ENCODE measurements at regions not wholly inside any gene's neighbourhood (a gene's known extent, or its start where the extent isn't known, plus 50 kb on each side); places are given as distances from the start of the nearest gene placed in this dataset.

DNA sequence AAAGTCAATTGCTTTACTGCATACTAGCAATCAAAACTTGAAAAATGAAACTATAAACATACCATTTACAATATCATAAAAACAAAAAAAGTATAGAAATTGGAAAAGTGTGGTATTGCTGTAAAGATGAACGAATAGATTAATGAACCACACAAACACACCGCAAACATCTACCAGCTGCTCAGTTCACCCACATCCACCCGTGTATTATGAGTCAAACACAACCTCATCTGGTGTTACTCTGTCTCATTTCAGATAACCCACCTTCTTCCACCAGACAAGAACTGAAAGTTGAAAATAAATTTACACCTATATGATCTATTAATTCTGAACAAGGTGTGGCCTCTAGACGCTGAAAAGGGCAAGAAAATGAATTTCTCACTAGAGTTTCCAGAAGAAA is 53.3 kb downstream of the BLID start:
- no peak overlapping the region for H3K4me3 ChIP-seq (ENCODE audit: low read length)
- TF ChIP-seq, protein P1, sequence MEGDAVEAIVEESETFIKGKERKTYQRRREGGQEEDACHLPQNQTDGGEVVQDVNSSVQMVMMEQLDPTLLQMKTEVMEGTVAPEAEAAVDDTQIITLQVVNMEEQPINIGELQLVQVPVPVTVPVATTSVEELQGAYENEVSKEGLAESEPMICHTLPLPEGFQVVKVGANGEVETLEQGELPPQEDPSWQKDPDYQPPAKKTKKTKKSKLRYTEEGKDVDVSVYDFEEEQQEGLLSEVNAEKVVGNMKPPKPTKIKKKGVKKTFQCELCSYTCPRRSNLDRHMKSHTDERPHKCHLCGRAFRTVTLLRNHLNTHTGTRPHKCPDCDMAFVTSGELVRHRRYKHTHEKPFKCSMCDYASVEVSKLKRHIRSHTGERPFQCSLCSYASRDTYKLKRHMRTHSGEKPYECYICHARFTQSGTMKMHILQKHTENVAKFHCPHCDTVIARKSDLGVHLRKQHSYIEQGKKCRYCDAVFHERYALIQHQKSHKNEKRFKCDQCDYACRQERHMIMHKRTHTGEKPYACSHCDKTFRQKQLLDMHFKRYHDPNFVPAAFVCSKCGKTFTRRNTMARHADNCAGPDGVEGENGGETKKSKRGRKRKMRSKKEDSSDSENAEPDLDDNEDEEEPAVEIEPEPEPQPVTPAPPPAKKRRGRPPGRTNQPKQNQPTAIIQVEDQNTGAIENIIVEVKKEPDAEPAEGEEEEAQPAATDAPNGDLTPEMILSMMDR (IDR thresholded peaks at IDR 0.05), result no peak
- no peaks in the 10 kb centered on the region for H3K9me3 ChIP-seq (ENCODE audit: control insufficient read depth in 1 of 2, insufficient read depth in 1 of 2, low read length in 2 of 2)
- intact Hi-C loops (cut with DNase I, micrococcal nuclease), result no loop called here
- ATAC-seq (ENCODE audit: poor library complexity), result no peak
- ChIA-PET POLR2A (no interaction called here), CTCF (no interaction called here)
- no peaks in the 10 kb centered on the region for H3K36me3 Mint-ChIP-seq (ENCODE audit: low read depth)
- H3K4me3 Mint-ChIP-seq, result no peak overlapping the region
- no peaks in the 10 kb centered on the region for H3K27me3 ChIP-seq (ENCODE audit: control insufficient read depth in 1 of 2, insufficient read depth in 2 of 2, low read length in 2 of 2)
- H3K4me1 ChIP-seq (ENCODE audit: insufficient read depth, low read length), result no peaks in the 10 kb centered on the region
- H3K27me3 Mint-ChIP-seq, result peaks cover 12% of the 10 kb centered on the region
- H3K27ac Mint-ChIP-seq, result no peak overlapping the region
- H3K27ac ChIP-seq (ENCODE audit: low read depth in 1 of 2, low read length in 2 of 2), result no peak overlapping the region
- DNase-seq, result no peak
- H3K9me3 Mint-ChIP-seq, result peaks cover 9% of the 10 kb centered on the region
- no peaks in the 10 kb centered on the region for H3K4me1 Mint-ChIP-seq (ENCODE audit: low read depth)
- no peaks in the 10 kb centered on the region for H3K36me3 ChIP-seq (ENCODE audit: insufficient read depth, low read length)

DNA sequence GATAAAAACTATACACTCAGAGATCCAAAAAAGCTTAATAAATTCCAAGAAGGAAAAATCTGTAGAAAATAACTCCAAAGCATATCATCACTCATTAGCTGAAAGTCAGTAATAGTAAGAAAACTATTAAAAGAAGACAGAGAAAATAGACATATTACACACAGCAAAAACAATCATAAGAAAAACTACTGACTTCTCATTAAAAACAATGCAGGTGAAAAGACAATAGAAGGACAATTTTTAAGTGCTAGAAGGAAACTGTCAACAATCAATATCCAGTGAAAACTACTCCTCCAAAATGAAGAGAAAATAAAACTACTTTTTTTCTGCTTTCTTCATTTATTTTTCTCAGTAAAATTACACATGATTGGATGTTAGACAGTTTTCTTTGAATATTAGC is 56.5 kb downstream of the BLID start:
- Mint-ChIP-seq H3K4me1 (ENCODE audit: low read depth) (no peaks in the 10 kb centered on the region), H3K36me3 (ENCODE audit: low read depth) (no peaks in the 10 kb centered on the region), H3K9me3 (peaks cover 9% of the 10 kb centered on the region), H3K4me3 (no peak overlapping the region), H3K27ac (no peak overlapping the region), H3K27me3 (no peaks in the 10 kb centered on the region)
- TF ChIP-seq, protein P1 (IDR thresholded peaks at IDR 0.05), result no peak
- Histone ChIP-seq H3K27me3 (ENCODE audit: control insufficient read depth in 1 of 2, insufficient read depth in 2 of 2, low read length in 2 of 2) (no peaks in the 10 kb centered on the region), H3K4me1 (ENCODE audit: insufficient read depth, low read length) (no peaks in the 10 kb centered on the region), H3K9me3 (ENCODE audit: control insufficient read depth in 1 of 2, insufficient read depth in 1 of 2, low read length in 2 of 2) (no peaks in the 10 kb centered on the region), H3K4me3 (ENCODE audit: low read length) (no peak overlapping the region), H3K36me3 (ENCODE audit: insufficient read depth, low read length) (no peaks in the 10 kb centered on the region), H3K27ac (ENCODE audit: low read depth in 1 of 2, low read length in 2 of 2) (no peak overlapping the region)
- ChIA-PET CTCF (no interaction called here), POLR2A (no interaction called here)
- intact Hi-C loops (cut with DNase I, micrococcal nuclease), result no loop called here
- DNase-seq, result no peak
- ATAC-seq (ENCODE audit: poor library complexity), result no peak

DNA sequence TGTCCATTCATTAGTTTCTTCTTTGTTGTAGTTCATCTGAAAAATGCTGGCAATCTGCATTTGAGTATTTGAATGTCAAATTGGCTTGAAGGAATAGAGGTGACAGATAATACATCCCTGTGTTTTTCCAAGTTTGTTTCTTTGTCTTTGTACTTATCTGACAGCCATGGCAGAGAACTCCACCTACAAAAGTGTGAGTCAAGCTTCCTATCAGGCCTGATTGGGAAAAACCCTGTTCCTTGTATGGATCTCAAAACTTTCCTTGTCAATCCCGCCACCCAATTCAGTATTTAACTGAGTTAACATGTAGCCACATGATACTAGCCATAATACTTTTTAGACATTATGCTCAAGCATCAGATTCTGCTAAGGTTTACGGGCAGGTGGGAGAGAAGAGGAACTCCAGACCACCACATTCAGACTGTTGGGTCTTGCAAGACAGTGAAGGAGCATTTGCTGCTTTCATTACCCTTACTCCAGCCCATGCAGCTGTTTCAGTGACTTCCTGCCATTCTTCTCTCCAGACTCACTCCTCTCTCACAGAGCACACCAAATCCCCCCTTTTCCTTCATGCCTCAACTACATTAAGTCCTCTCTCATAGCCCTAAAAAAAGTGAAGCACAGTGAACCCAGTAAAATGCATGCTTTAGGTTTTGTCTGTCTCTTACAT is 65.9 kb downstream of the BLID start:
- Histone ChIP-seq H3K4me3 (ENCODE audit: low read length) (no peak overlapping the region), H3K9me3 (ENCODE audit: control insufficient read depth in 1 of 2, insufficient read depth in 1 of 2, low read length in 2 of 2) (peaks cover 0 to 4% of the 10 kb centered on the region in 2 experiments), H3K27me3 (ENCODE audit: control insufficient read depth in 1 of 2, insufficient read depth in 2 of 2, low read length in 2 of 2) (no peaks in the 10 kb centered on the region), H3K36me3 (ENCODE audit: insufficient read depth, low read length) (no peaks in the 10 kb centered on the region), H3K27ac (ENCODE audit: low read depth in 1 of 2, low read length in 2 of 2) (no peak overlapping the region), H3K4me1 (ENCODE audit: insufficient read depth, low read length) (no peaks in the 10 kb centered on the region)
- TF ChIP-seq, protein P1 (IDR thresholded peaks at IDR 0.05), result no peak
- ChIA-PET POLR2A (no interaction called here), CTCF (no interaction called here)
- Mint-ChIP-seq H3K9me3 (no peaks in the 10 kb centered on the region), H3K4me1 (ENCODE audit: low read depth) (no peaks in the 10 kb centered on the region), H3K27ac (no peak overlapping the region), H3K36me3 (ENCODE audit: low read depth) (no peaks in the 10 kb centered on the region), H3K27me3 (peaks cover 34% of the 10 kb centered on the region), H3K4me3 (no peak overlapping the region)
- ATAC-seq (ENCODE audit: poor library complexity) (no peak), DNase-seq (no peak)
- intact Hi-C loops (cut with DNase I, micrococcal nuclease), result no loop called here
